Lower lobe of right lung (tissue), 2 donors: ENCODE measurements at regions not wholly inside any gene's neighbourhood (a gene's known extent, or its start where the extent isn't known, plus 50 kb on each side); places are given as distances from the start of the nearest gene placed in this dataset.

ENCODE experiments used
- ATAC-seq, 2 donors: fragments of 200-7000 bp; cut with Tn5 transposase; one replicate each; pipeline ENCODE4 v1.9.1; 2020 to 2022; ENCODE audit warnings: mild to moderate bottlenecking in 2 of 2, moderate library complexity in 2 of 2
- DNase-seq: peaks from one replicate; pipeline ENCODE4 v3.0.0-alpha.2; 2020
- H3K27ac ChIP-seq: fragments of 200-600 bp; one replicate; pipeline ENCODE4 v1.8.0; 2022
- H3K27me3 ChIP-seq: fragments of 200-600 bp; one replicate; pipeline ENCODE4 v1.8.0; 2022; ENCODE audit warnings: low read depth
- H3K36me3 ChIP-seq: fragments of 200-600 bp; one replicate; pipeline ENCODE4 v1.8.0; 2022; ENCODE audit warnings: mild to moderate bottlenecking
- H3K4me1 ChIP-seq: fragments of 200-600 bp; one replicate; pipeline ENCODE4 v1.8.0; 2022
- H3K4me3 ChIP-seq: fragments of 200-600 bp; one replicate; pipeline ENCODE4 v1.8.0; 2022; ENCODE audit warnings: mild to moderate bottlenecking
- H3K9me3 ChIP-seq: fragments of 200-600 bp; one replicate; pipeline ENCODE4 v1.8.0; 2022
- CTCF ChIP-seq: fragments of 200-600 bp; IDR thresholded peaks from one replicate; pipeline ENCODE4 v1.8.0; 2022; ENCODE audit warnings: antibody characterized with exemption, mild to moderate bottlenecking
- intact Hi-C: fragments of 100-400 bp; cut with DNase I; formaldehyde crosslinking; loops from one replicate; pipeline ENCODE4 v1.11.0; 2022
- donor health status: DM: no; HTN: yes; CAD: no; lungs with severe emphysema.

GRCh38 chr6:170155464-170156196 is 135.2 kb downstream of the DLL1 start:
- no peak for DNase-seq
- Histone ChIP-seq H3K36me3 (no peaks in the 10 kb centered on the region), H3K4me3 (no peak overlapping the region), H3K27me3 (peaks cover 12% of the 10 kb centered on the region), H3K9me3 (no peaks in the 10 kb centered on the region), H3K4me1 (peaks cover 21% of the 10 kb centered on the region), H3K27ac (no peak overlapping the region)
- ATAC-seq, result no peak
- no peak for TF ChIP-seq CTCF
- intact Hi-C loops, result no loop called here

- H3K27me3 ChIP-seq, result peaks cover 16% of the 10 kb centered on the region
- no peak for ATAC-seq
- intact Hi-C loops, result no loop called here
- H3K9me3 ChIP-seq, result no peaks in the 10 kb centered on the region
- peak; percentile 41 for DNase-seq
- no peaks in the 10 kb centered on the region for H3K36me3 ChIP-seq
- no peak overlapping the region for H3K4me3 ChIP-seq
- H3K4me1 ChIP-seq, result peaks cover 21% of the 10 kb centered on the region
- H3K27ac ChIP-seq, result no peak overlapping the region
- TF ChIP-seq CTCF, result no peak
Observed at GRCh38 chr6:170153436-170154319, 137.2 kb downstream of the DLL1 start.

- peak; percentile 72 for DNase-seq
- no peak for TF ChIP-seq CTCF
- Histone ChIP-seq H3K4me1 (peaks cover 27% of the 10 kb centered on the region), H3K9me3 (no peaks in the 10 kb centered on the region), H3K36me3 (no peaks in the 10 kb centered on the region), H3K4me3 (no peak overlapping the region), H3K27me3 (peaks cover 19% of the 10 kb centered on the region), H3K27ac (peak overlapping the region; percentile 80)
- intact Hi-C loops, result no loop called here
- ATAC-seq, result peak; percentile 55 to 77
Observed at GRCh38 chr6:170152989-170153388, 137.9 kb downstream of the DLL1 start.

- intact Hi-C loops, result no loop called here
- H3K4me3 ChIP-seq, result peak overlapping the region; percentile 17
- peaks cover 32% of the 10 kb centered on the region for H3K4me1 ChIP-seq
- peak overlapping the region; percentile 80 for H3K27ac ChIP-seq
- H3K27me3 ChIP-seq, result peaks cover 25% of the 10 kb centered on the region
- no peak for TF ChIP-seq CTCF
- no peaks in the 10 kb centered on the region for H3K36me3 ChIP-seq
- ATAC-seq, result peak; percentile 61 to 70
- peak; percentile 70 for DNase-seq
- H3K9me3 ChIP-seq, result no peaks in the 10 kb centered on the region
Observed at GRCh38 chr6:170152124-170152926, 138.6 kb downstream of the DLL1 start.

GRCh38 chr6:170151804-170152123 is 139.1 kb downstream of the DLL1 start:
- DNase-seq, result peak; percentile 50
- Histone ChIP-seq H3K9me3 (no peaks in the 10 kb centered on the region), H3K27ac (peak overlapping the region; percentile 80), H3K36me3 (no peaks in the 10 kb centered on the region), H3K4me1 (peaks cover 33% of the 10 kb centered on the region), H3K4me3 (peak overlapping the region; percentile 17), H3K27me3 (peaks cover 26% of the 10 kb centered on the region)
- intact Hi-C loops, result no loop called here
- ATAC-seq, result no peak
- TF ChIP-seq CTCF, result no peak
